Naive thymus-derived CD4-positive, alpha-beta T cell (primary cell): ENCODE measurements at regions not wholly inside any gene's neighbourhood (a gene's known extent, or its start where the extent isn't known, plus 50 kb on each side); places are given as distances from the start of the nearest gene placed in this dataset.

Source experiments
- ATAC-seq: fragments of 150-1000 bp; cut with Tn5 transposase; 2 replicates; pipeline ENCODE4 v1.10.0; 2021; ENCODE audit warnings: mild to moderate bottlenecking, moderate library complexity
- CTCF ChIA-PET: fragments of 350-600 bp; sonication (Branson Sonifier 250); formaldehyde crosslinking; loops from one replicate; lab custom pipeline; 2021; ENCODE audit warnings: antibody characterized with exemption; lab: Charles Lee
- POLR2A ChIA-PET: fragments of 350-600 bp; sonication (Branson Sonifier 250); formaldehyde crosslinking; loops from one replicate; lab custom pipeline; 2021; ENCODE audit warnings: antibody characterized with exemption, inconsistent platforms; lab: Charles Lee
- DNase-seq, 9 donors: peaks; one replicate each; pipeline versions ENCODE4 v3.0.0 to v3.0.0-alpha.2; 2020 to 2022; ENCODE audit warnings: mixed read lengths in 1 of 9
- H3K27ac ChIP-seq: one replicate; pipeline ENCODE4 v1.7.0; 2013; ENCODE audit warnings: mild to moderate bottlenecking, low read depth, low read length, moderate library complexity
- H3K27me3 ChIP-seq, 2 donors: one replicate each; pipeline ENCODE4 v1.7.0; 2013; ENCODE audit warnings: low read length in 2 of 2, mild to moderate bottlenecking in 2 of 2, moderate library complexity in 2 of 2; ENCODE audit not compliant: control insufficient read depth in 2 of 2, insufficient read depth in 2 of 2
- H3K36me3 ChIP-seq, 3 experiments: 1 replicate in 2 of 3; 2 replicates in 1 of 3; pipeline ENCODE4 v1.7.0; 2013; ENCODE audit warnings: low read length in 3 of 3, mild to moderate bottlenecking in 3 of 3, moderate library complexity in 1 of 3; ENCODE audit not compliant: insufficient read depth in 3 of 3, control insufficient read depth in 2 of 3
- H3K4me1 ChIP-seq, 2 donors: one replicate each; pipeline ENCODE4 v1.7.0; 2013; ENCODE audit warnings: low read length in 2 of 2, mild to moderate bottlenecking in 2 of 2, moderate library complexity in 1 of 2; ENCODE audit not compliant: control insufficient read depth in 2 of 2, insufficient read depth in 2 of 2
- H3K4me3 ChIP-seq: 2 replicates; pipeline ENCODE4 v1.7.0; 2013; ENCODE audit warnings: mild to moderate bottlenecking, low read length
- H3K9me3 ChIP-seq, 3 experiments: 1 replicate in 2 of 3; 2 replicates in 1 of 3; pipeline ENCODE4 v1.7.0; 2013; ENCODE audit warnings: low read length in 3 of 3; ENCODE audit not compliant: control insufficient read depth in 2 of 3
- H3K27ac Mint-ChIP-seq, 9 donors: one replicate each; pipeline ENCODE4 v1.8.0; 2020 to 2022; ENCODE audit warnings: mixed read lengths in 9 of 9, mild to moderate bottlenecking in 8 of 9, moderate library complexity in 5 of 9, inconsistent platforms in 2 of 9
- H3K27me3 Mint-ChIP-seq, 5 donors: one replicate each; pipeline ENCODE4 v1.8.0; 2021 to 2022; ENCODE audit warnings: mixed read lengths in 5 of 5, mild to moderate bottlenecking in 1 of 5
- H3K36me3 Mint-ChIP-seq, 5 donors: one replicate each; pipeline ENCODE4 v1.8.0; 2020 to 2022; ENCODE audit warnings: mixed read lengths in 5 of 5, mild to moderate bottlenecking in 3 of 5, inconsistent platforms in 1 of 5
- H3K4me1 Mint-ChIP-seq, 7 donors: one replicate each; pipeline ENCODE4 v1.8.0; 2020 to 2022; ENCODE audit warnings: mixed read lengths in 7 of 7, mild to moderate bottlenecking in 3 of 7, inconsistent platforms in 1 of 7
- H3K4me3 Mint-ChIP-seq, 10 donors: one replicate each; pipeline ENCODE4 v1.8.0; 2020 to 2022; ENCODE audit warnings: mild to moderate bottlenecking in 10 of 10, mixed read lengths in 10 of 10, moderate library complexity in 6 of 10, inconsistent platforms in 2 of 10
- H3K9me3 Mint-ChIP-seq, 11 donors: one replicate each; pipeline ENCODE4 v1.8.0; 2020 to 2022; ENCODE audit warnings: mixed read lengths in 11 of 11, mild to moderate bottlenecking in 4 of 11, inconsistent platforms in 1 of 11, moderate library complexity in 1 of 11
- intact Hi-C, 2 donors: fragments of 100-400 bp; cut with micrococcal nuclease; formaldehyde crosslinking; loops; one replicate each; pipeline ENCODE4 v1.15.1; 2023

- CTCF ChIA-PET: interaction anchor here (0.6 kb wide), 1 partner anchor 336 kb away, joined by 5 read pairs; no protein-coding TSS in a partner anchor
- ATAC-seq: no peak
- H3K36me3 Mint-ChIP-seq: peaks cover 0 to 9% (median 0%) of the 10 kb centered on the region in 5 donors
Measured at GRCh38 chr1:193706766-193707165, 520.4 kb upstream of the B3GALT2 start.

GRCh38 chr1:193705554-193705981 is 519.2 kb upstream of the B3GALT2 start:
- intact Hi-C loops: no loop called here
- no peaks in the 10 kb centered on the region for H3K9me3 ChIP-seq
- H3K27ac ChIP-seq: no peak overlapping the region
- peaks cover 0 to 9% (median 0%) of the 10 kb centered on the region in 5 donors for H3K36me3 Mint-ChIP-seq
- ChIA-PET CTCF (no interaction called here), POLR2A (no interaction called here)
- H3K27ac Mint-ChIP-seq: peak overlapping the region in 1 of 9 donors; percentile 52
- DNase-seq (no peak), ATAC-seq (no peak)
- peaks cover 0 to 9% (median 0%) of the 10 kb centered on the region in 11 donors for H3K9me3 Mint-ChIP-seq
- peaks cover 0 to 20% (median 8%) of the 10 kb centered on the region in 7 donors for H3K4me1 Mint-ChIP-seq
- H3K27me3 Mint-ChIP-seq: no peaks in the 10 kb centered on the region
- H3K4me1 ChIP-seq: peaks cover 0 to 6% of the 10 kb centered on the region in 2 donors
- H3K4me3 Mint-ChIP-seq: no peak overlapping the region
- H3K4me3 ChIP-seq: no peak overlapping the region
- H3K36me3 ChIP-seq: no peaks in the 10 kb centered on the region
- no peaks in the 10 kb centered on the region for H3K27me3 ChIP-seq

More at GRCh38 chr1:193706766-193707165, 520.4 kb upstream of the B3GALT2 start:
- H3K4me3 ChIP-seq: no peak overlapping the region
- no peak for DNase-seq
- H3K4me1 ChIP-seq: peaks cover 0 to 6% of the 10 kb centered on the region in 2 donors
- intact Hi-C loops: no loop called here
- H3K27ac ChIP-seq: no peak overlapping the region
- no peak overlapping the region for H3K27ac Mint-ChIP-seq
- H3K36me3 ChIP-seq: no peaks in the 10 kb centered on the region
- H3K27me3 ChIP-seq: no peaks in the 10 kb centered on the region
- H3K9me3 Mint-ChIP-seq: peaks cover 0 to 9% (median 0%) of the 10 kb centered on the region in 11 donors
- H3K27me3 Mint-ChIP-seq: no peaks in the 10 kb centered on the region
- H3K4me3 Mint-ChIP-seq: no peak overlapping the region
- H3K4me1 Mint-ChIP-seq: peaks cover 0 to 14% (median 8%) of the 10 kb centered on the region in 7 donors
- POLR2A ChIA-PET: interaction anchor here (0.6 kb wide), 1 partner anchor 9 kb away, joined by 5 read pairs; no protein-coding TSS in a partner anchor
- H3K9me3 ChIP-seq: no peaks in the 10 kb centered on the region

- Histone ChIP-seq H3K4me1 (peaks cover 0 to 6% of the 10 kb centered on the region in 2 donors), H3K9me3 (no peaks in the 10 kb centered on the region), H3K36me3 (no peaks in the 10 kb centered on the region), H3K4me3 (no peak overlapping the region), H3K27me3 (no peaks in the 10 kb centered on the region), H3K27ac (no peak overlapping the region)
- POLR2A ChIA-PET: no interaction called here
- Mint-ChIP-seq H3K27me3 (no peaks in the 10 kb centered on the region), H3K4me1 (peaks cover 0 to 18% (median 8%) of the 10 kb centered on the region in 7 donors), H3K9me3 (peaks cover 0 to 9% (median 0%) of the 10 kb centered on the region in 11 donors), H3K36me3 (peaks cover 0 to 9% (median 0%) of the 10 kb centered on the region in 5 donors), H3K4me3 (no peak overlapping the region), H3K27ac (no peak overlapping the region)
- intact Hi-C loops: no loop called here
- DNase-seq (no peak), ATAC-seq (no peak)
- CTCF ChIA-PET: no interaction called here
Measured at GRCh38 chr1:193703655-193704054, 517.2 kb upstream of the B3GALT2 start.

- Histone ChIP-seq H3K9me3 (no peaks in the 10 kb centered on the region), H3K27ac (no peak overlapping the region), H3K4me3 (no peak overlapping the region), H3K4me1 (peaks cover 0 to 6% of the 10 kb centered on the region in 2 donors), H3K27me3 (no peaks in the 10 kb centered on the region), H3K36me3 (no peaks in the 10 kb centered on the region)
- Mint-ChIP-seq H3K4me1 (peaks cover 0 to 18% (median 8%) of the 10 kb centered on the region in 7 donors), H3K36me3 (peaks cover 0 to 9% (median 0%) of the 10 kb centered on the region in 5 donors), H3K4me3 (no peak overlapping the region), H3K9me3 (peaks cover 0 to 9% (median 0%) of the 10 kb centered on the region in 11 donors), H3K27ac (no peak overlapping the region), H3K27me3 (no peaks in the 10 kb centered on the region)
- ChIA-PET CTCF (interaction anchor here (0.6 kb wide), 1 partner anchor 168 kb away, joined by 3 read pairs; no protein-coding TSS in a partner anchor), POLR2A (no interaction called here)
- DNase-seq (no peak), ATAC-seq (no peak)
- intact Hi-C loops: no loop called here
Measured at GRCh38 chr1:193703121-193703520, 516.7 kb upstream of the B3GALT2 start.

- H3K4me3 Mint-ChIP-seq: no peak overlapping the region
- POLR2A ChIA-PET: no interaction called here
Measured at GRCh38 chr1:193701759-193702158, 515.3 kb upstream of the B3GALT2 start.

GRCh38 chr1:193700710-193701355 is 514.4 kb upstream of the B3GALT2 start:
- no peaks in the 10 kb centered on the region for H3K27me3 ChIP-seq
- no peaks in the 10 kb centered on the region for H3K9me3 ChIP-seq
- POLR2A ChIA-PET: interaction anchor here (0.6 kb wide), 1 partner anchor 16 kb away, joined by 3 read pairs; no protein-coding TSS in a partner anchor
- no peak for DNase-seq
- Mint-ChIP-seq H3K9me3 (peaks cover 0 to 7% (median 0%) of the 10 kb centered on the region in 11 donors), H3K27ac (no peak overlapping the region), H3K4me3 (no peak overlapping the region), H3K36me3 (peaks cover 0 to 7% (median 0%) of the 10 kb centered on the region in 5 donors), H3K27me3 (no peaks in the 10 kb centered on the region), H3K4me1 (peaks cover 0 to 10% (median 5%) of the 10 kb centered on the region in 7 donors)
- no peak overlapping the region for H3K4me3 ChIP-seq
- no peaks in the 10 kb centered on the region for H3K4me1 ChIP-seq
- intact Hi-C loops: no loop called here
- H3K27ac ChIP-seq: no peak overlapping the region
- ATAC-seq: no peak
- no peaks in the 10 kb centered on the region for H3K36me3 ChIP-seq
- CTCF ChIA-PET: no interaction called here

More at GRCh38 chr1:193701759-193702158, 515.3 kb upstream of the B3GALT2 start:
- CTCF ChIA-PET: no interaction called here
- H3K27ac Mint-ChIP-seq: no peak overlapping the region
- H3K4me1 Mint-ChIP-seq: peaks cover 0 to 10% (median 5%) of the 10 kb centered on the region in 7 donors
- no peaks in the 10 kb centered on the region for H3K27me3 Mint-ChIP-seq
- Histone ChIP-seq H3K36me3 (no peaks in the 10 kb centered on the region), H3K27me3 (no peaks in the 10 kb centered on the region), H3K4me1 (no peaks in the 10 kb centered on the region), H3K4me3 (no peak overlapping the region), H3K27ac (no peak overlapping the region), H3K9me3 (no peaks in the 10 kb centered on the region)
- ATAC-seq (no peak), DNase-seq (no peak)
- peaks cover 0 to 9% (median 0%) of the 10 kb centered on the region in 5 donors for H3K36me3 Mint-ChIP-seq
- intact Hi-C loops: no loop called here
- peaks cover 0 to 9% (median 0%) of the 10 kb centered on the region in 11 donors for H3K9me3 Mint-ChIP-seq
